GM12878 (cell line): ENCODE measurements at regions not wholly inside any gene's neighbourhood (a gene's known extent, or its start where the extent isn't known, plus 50 kb on each side); places are given as distances from the start of the nearest gene placed in this dataset.

Experiments used
- ATAC-seq: fragments of 200-7000 bp; cut with Tn5 transposase; 3 replicates; pipeline ENCODE4 v1.9.1; 2020; ENCODE audit warnings: mild to moderate bottlenecking, moderate library complexity
- BruUV-seq: library from RNA; stranded (reverse); fragments of 400-500 nt; replicated peaks from 2 replicates; lab custom pipeline; 2021; lab: Mats Ljungman, UMichigan
- CTCF ChIA-PET: fragments of 300-600 bp; sonication (Branson Sonifier 250); formaldehyde crosslinking; extraction: SDS; loops from one replicate; lab custom pipeline; 2021; ENCODE audit warnings: inconsistent platforms; lab: Yijun Ruan, JAX
- POLR2A ChIA-PET: fragments of 350-600 bp; formaldehyde crosslinking; extraction: SDS; loops from one replicate; lab custom pipeline; 2021; ENCODE audit warnings: inconsistent platforms; lab: Charles Lee
- RAD21 ChIA-PET: fragments of 300-600 bp; sonication (Branson Sonifier 250); formaldehyde crosslinking; loops from one replicate; lab custom pipeline; 2023; ENCODE audit warnings: antibody characterized with exemption; ENCODE audit not compliant: unreplicated experiment; lab: Charles Lee
- SMC1A ChIA-PET: fragments of 300-600 bp; sonication (Branson Sonifier 250); formaldehyde crosslinking; loops from one replicate; lab custom pipeline; 2023; ENCODE audit not compliant: unreplicated experiment, uncharacterized antibody; lab: Charles Lee
- DNase-seq: peaks from one replicate; pipeline ENCODE4 v3.0.0-alpha.2; 2011; ENCODE audit warnings: low read depth, low spot score
- FAIRE-seq: peaks from 3 replicates; lab custom pipeline; 2011; peaks lifted over from hg19 to GRCh38; lab: Jason Lieb, UNC
- H2AFZ ChIP-seq: 2 replicates; pipeline ENCODE4 v1.6.0; 2011; ENCODE audit warnings: low read depth, low read length, control low read depth; ENCODE audit not compliant: control insufficient read depth
- H3K27ac ChIP-seq: 2 replicates; pipeline ENCODE4 v1.5.1; 2011; ENCODE audit warnings: control low read depth; ENCODE audit not compliant: control insufficient read depth, insufficient read depth
- H3K27me3 ChIP-seq, 2 experiments: replicated peaks in 1 of 2; 2 replicates each; pipeline versions ENCODE4 v1.6.0 to v1.6.1; 2011; ENCODE audit warnings: low read length in 1 of 2; ENCODE audit not compliant: control insufficient read depth in 2 of 2, insufficient read depth in 2 of 2
- H3K36me3 ChIP-seq, 2 experiments: 2 replicates each; pipeline ENCODE4 v1.5.1; 2011; ENCODE audit warnings: low read length in 1 of 2; ENCODE audit not compliant: control insufficient read depth in 2 of 2, insufficient read depth in 2 of 2
- H3K4me1 ChIP-seq: 2 replicates; pipeline ENCODE4 v1.6.1; 2011; ENCODE audit warnings: mild to moderate bottlenecking, low read length, moderate library complexity, mixed read lengths; ENCODE audit not compliant: control insufficient read depth, insufficient read depth
- H3K4me2 ChIP-seq: 2 replicates; pipeline ENCODE4 v1.6.0; 2011; ENCODE audit warnings: control low read depth; ENCODE audit not compliant: control insufficient read depth, insufficient read depth
- H3K4me3 ChIP-seq: fragments of 200-600 bp; sonication (generic); 2 replicates; pipeline ENCODE4 v1.5.1; 2016
- H3K79me2 ChIP-seq: 2 replicates; pipeline ENCODE4 v1.6.0; 2011; ENCODE audit warnings: low read length; ENCODE audit not compliant: control insufficient read depth, insufficient read depth
- H3K9ac ChIP-seq: 2 replicates; pipeline ENCODE4 v1.8.0; 2011; ENCODE audit warnings: low read length, control low read depth, mixed read lengths; ENCODE audit not compliant: control insufficient read depth, insufficient read depth
- H3K9me3 ChIP-seq: replicated peaks from 3 replicates; pipeline ENCODE4 v1.5.1; 2011; ENCODE audit warnings: mild to moderate bottlenecking, low read length; ENCODE audit not compliant: control insufficient read depth, insufficient read depth
- H4K20me1 ChIP-seq: 2 replicates; pipeline ENCODE4 v1.6.0; 2011; ENCODE audit not compliant: control insufficient read depth, insufficient read depth
- CEBPZ ChIP-seq: fragments of 150-350 bp; IDR thresholded peaks from 2 replicates; pipeline ENCODE4 v1.6.1; 2016; ENCODE audit warnings: low read depth, low read length
- FOS ChIP-seq: IDR thresholded peaks from 3 replicates; pipeline ENCODE4 v1.6.1; 2011; ENCODE audit warnings: borderline replicate concordance; ENCODE audit not compliant: insufficient read length; ENCODE audit errors: extremely low read depth
- IRF4 ChIP-seq: IDR thresholded peaks from 2 replicates; pipeline ENCODE4 v1.6.1; 2011; ENCODE audit warnings: low read depth, low read length
- IRF5 ChIP-seq: fragments of 450-650 bp; IDR thresholded peaks from 2 replicates; pipeline ENCODE4 v1.6.1; 2017; ENCODE audit warnings: borderline replicate concordance
- KAT2A ChIP-seq: conservative IDR thresholded peaks from 2 replicates; pipeline ENCODE4 v1.6.1; 2011; ENCODE audit warnings: low read depth, low read length; ENCODE audit not compliant: control insufficient read depth
- PAX5 ChIP-seq: IDR thresholded peaks from 2 replicates; pipeline ENCODE4 v1.6.1; 2011; ENCODE audit warnings: low read depth, low read length, borderline replicate concordance
- POLR2AphosphoS2 ChIP-seq: IDR thresholded peaks from 2 replicates; pipeline ENCODE4 v1.6.1; 2011; ENCODE audit warnings: low read depth, mild to moderate bottlenecking, low read length, improper control_type of control experiment, moderate library complexity
- RAD51 ChIP-seq: fragments of 450-650 bp; IDR thresholded peaks from 2 replicates; pipeline ENCODE4 v1.6.1; 2016; ENCODE audit warnings: moderate library complexity, mild to moderate bottlenecking, inconsistent platforms
- REST ChIP-seq: IDR thresholded peaks from 2 replicates; pipeline ENCODE4 v1.6.1; 2012; ENCODE audit warnings: mild to moderate bottlenecking, low read depth, low read length
- SUZ12 ChIP-seq: fragments of 200-600 bp; sonication (generic); IDR thresholded peaks from one replicate; pipeline ENCODE4 v1.6.1; 2018; ENCODE audit warnings: antibody characterized with exemption, mild to moderate bottlenecking; ENCODE audit not compliant: unreplicated experiment
- TAF1 ChIP-seq: IDR thresholded peaks from 2 replicates; pipeline ENCODE4 v1.6.1; 2011; ENCODE audit warnings: mild to moderate bottlenecking, low read depth, low read length, borderline replicate concordance
- ZNF24 ChIP-seq: fragments of 450-650 bp; IDR thresholded peaks from 2 replicates; pipeline ENCODE4 v1.6.1; 2017; ENCODE audit warnings: antibody characterized with exemption, mild to moderate bottlenecking
- WGBS: methylation state at CpG from one replicate; pipeline ENCODE4 v1.1.6; 2016; ENCODE audit warnings: low lambda C conversion rate; ENCODE audit not compliant: insufficient replicate concordance, insufficient coverage; ENCODE audit errors: missing lambda C conversion rate; 5-methylcytosine and 5-hydroxymethylcytosine counted together
- in situ Hi-C: fragments of 300-500 bp; cut with MboI; formaldehyde crosslinking; loops from 9 replicates; pipeline ENCODE4 v1.14.3; 2018; ENCODE audit warnings: mixed read lengths
- intact Hi-C: fragments of 100-400 bp; cut with micrococcal nuclease; formaldehyde crosslinking; loops from one replicate; pipeline ENCODE4 v1.14.2; 2022; ENCODE audit not compliant: unreplicated experiment
- TF ChIP-seq, protein P1 (sequence below): fragments of 450-650 bp; IDR thresholded peaks from 2 replicates; pipeline ENCODE4 v1.6.1; 2017; ENCODE audit warnings: mild to moderate bottlenecking

DNA sequence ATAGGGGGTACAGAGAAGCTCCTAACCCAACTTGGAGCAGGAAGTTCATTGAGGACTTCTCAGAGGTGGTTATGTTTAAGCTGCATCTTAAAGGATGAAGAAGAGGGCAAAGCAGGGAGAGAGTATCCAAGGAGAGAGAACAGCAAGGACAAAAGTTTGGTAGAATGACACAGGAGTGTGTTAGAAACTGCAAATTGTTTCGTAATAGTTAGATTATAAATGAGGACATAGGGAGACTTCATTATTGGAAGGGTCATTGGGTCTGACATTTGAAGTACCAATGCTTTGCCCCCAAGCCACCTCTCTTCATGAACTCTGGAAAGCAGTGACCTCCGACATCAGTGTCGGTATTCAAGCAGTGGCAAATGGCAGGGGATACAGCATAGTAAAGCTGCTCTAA lies 209.6 kb upstream of the JUN start:
- no peak for ATAC-seq
- POLR2A ChIA-PET, result no interaction called here

More for the DNA sequence above, 209.6 kb upstream of the JUN start:
- FAIRE-seq, result no peak
- TF ChIP-seq RAD51, result no peak
- no peak for TF ChIP-seq SUZ12
- TF ChIP-seq KAT2A, result no peak
- no peak for TF ChIP-seq IRF4
- TF ChIP-seq FOS, result no peak
- TF ChIP-seq TAF1, result no peak
- no peak for TF ChIP-seq CEBPZ
- no peak for TF ChIP-seq PAX5
- no peak for TF ChIP-seq IRF5
- TF ChIP-seq, protein P1, sequence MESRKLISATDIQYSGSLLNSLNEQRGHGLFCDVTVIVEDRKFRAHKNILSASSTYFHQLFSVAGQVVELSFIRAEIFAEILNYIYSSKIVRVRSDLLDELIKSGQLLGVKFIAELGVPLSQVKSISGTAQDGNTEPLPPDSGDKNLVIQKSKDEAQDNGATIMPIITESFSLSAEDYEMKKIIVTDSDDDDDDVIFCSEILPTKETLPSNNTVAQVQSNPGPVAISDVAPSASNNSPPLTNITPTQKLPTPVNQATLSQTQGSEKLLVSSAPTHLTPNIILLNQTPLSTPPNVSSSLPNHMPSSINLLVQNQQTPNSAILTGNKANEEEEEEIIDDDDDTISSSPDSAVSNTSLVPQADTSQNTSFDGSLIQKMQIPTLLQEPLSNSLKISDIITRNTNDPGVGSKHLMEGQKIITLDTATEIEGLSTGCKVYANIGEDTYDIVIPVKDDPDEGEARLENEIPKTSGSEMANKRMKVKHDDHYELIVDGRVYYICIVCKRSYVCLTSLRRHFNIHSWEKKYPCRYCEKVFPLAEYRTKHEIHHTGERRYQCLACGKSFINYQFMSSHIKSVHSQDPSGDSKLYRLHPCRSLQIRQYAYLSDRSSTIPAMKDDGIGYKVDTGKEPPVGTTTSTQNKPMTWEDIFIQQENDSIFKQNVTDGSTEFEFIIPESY, result no peak
- TF ChIP-seq REST, result no peak
- no peak for TF ChIP-seq POLR2AphosphoS2
- no peak for TF ChIP-seq ZNF24
- H3K27me3 ChIP-seq, result no peaks in the 10 kb centered on the region
- intact Hi-C loops, result no loop called here
- H3K4me1 ChIP-seq, result peaks cover 25% of the 10 kb centered on the region
- H3K79me2 ChIP-seq, result no peaks in the 10 kb centered on the region
- no peaks in the 10 kb centered on the region for H3K36me3 ChIP-seq
- CTCF ChIA-PET, result interaction anchor here (0.6 kb wide), 1 partner anchor 88 kb away, joined by 3 read pairs; no protein-coding TSS in a partner anchor
- H3K9me3 ChIP-seq, result no peaks in the 10 kb centered on the region
- RAD21 ChIA-PET, result interaction anchor here (0.9 kb wide), 1 partner anchor 24 kb away, joined by 3 read pairs; no protein-coding TSS in a partner anchor
- SMC1A ChIA-PET, result interaction anchor here (0.9 to 2.0 kb wide), 4 partner anchors 11 to 175 kb away, joined by 3 to 6 read pairs (median 3); no protein-coding TSS in a partner anchor
- H3K4me3 ChIP-seq, result no peak overlapping the region
- no peaks in the 10 kb centered on the region for H4K20me1 ChIP-seq
- H3K4me2 ChIP-seq, result no peak overlapping the region
- BruUV-seq, result no TSS peak
- WGBS, result 98% methylated on average over 3 of the region's 3 CpGs
- no peak overlapping the region for H3K27ac ChIP-seq
- no peak overlapping the region for H2AFZ ChIP-seq
- in situ Hi-C loops, result no loop called here
- H3K9ac ChIP-seq, result no peak overlapping the region
- DNase-seq, result no peak
